COR-L47 (cell line): ENCODE measurements at regions not wholly inside any gene's neighbourhood (a gene's known extent, or its start where the extent isn't known, plus 50 kb on each side); places are given as distances from the start of the nearest gene placed in this dataset.
"Not testable (repeated sequence)": the region's sequence is repeated elsewhere in the genome, so short reads cannot be mapped to it uniquely, and the experiment has no call there.

Experiments used
- DNase-seq: peaks from one replicate; lab custom pipeline; 2025; lab: John Stamatoyannopoulos, UW

- DNase-seq, result no peak
Measured at GRCh38 chr7:112678626-112679025, 111.6 kb downstream of the TMEM168 start.

- DNase-seq, result not testable (repeated sequence)
Measured at GRCh38 chr7:112689466-112690177, 100.6 kb downstream of the TMEM168 start.

GRCh38 chr7:112692333-112692732 is 97.9 kb downstream of the TMEM168 start:
- no peak for DNase-seq

GRCh38 chr7:112697211-112697610 is 93.0 kb downstream of the TMEM168 start:
- DNase-seq, result not testable (repeated sequence)

- DNase-seq, result no peak
Measured at GRCh38 chr7:112699725-112700513, 90.3 kb downstream of the TMEM168 start.

GRCh38 chr7:112701456-112701855 is 88.7 kb downstream of the TMEM168 start:
- DNase-seq, result no peak

- DNase-seq, result no peak
Measured at GRCh38 chr7:112707655-112708054, 82.5 kb downstream of the TMEM168 start.

- DNase-seq, result no peak
Measured at GRCh38 chr7:112708236-112708635, 82.0 kb downstream of the TMEM168 start.
